OCI-LY7 (cell line): ENCODE measurements at regions not wholly inside any gene's neighbourhood (a gene's known extent, or its start where the extent isn't known, plus 50 kb on each side); places are given as distances from the start of the nearest gene placed in this dataset.

Experiments used
- BruUV-seq: library from RNA; stranded (reverse); fragments of 400-500 nt; replicated peaks from 2 replicates; lab custom pipeline; 2021; lab: Mats Ljungman, UMichigan
- CTCF ChIA-PET: fragments of 300-600 bp; sonication (Branson Sonifier 250); formaldehyde crosslinking; loops from one replicate; lab custom pipeline; 2022; ENCODE audit warnings: antibody characterized with exemption; ENCODE audit not compliant: unreplicated experiment; lab: Charles Lee
- POLR2A ChIA-PET: fragments of 300-600 bp; sonication (Branson Sonifier 250); formaldehyde crosslinking; loops from one replicate; lab custom pipeline; 2022; ENCODE audit warnings: antibody characterized with exemption; lab: Charles Lee
- DNase-seq: peaks from one replicate; pipeline ENCODE4 v3.0.0-alpha.2; 2015; ENCODE audit warnings: low spot score
- H2AFZ ChIP-seq: fragments of 200-600 bp; sonication (generic), shearing (Covaris generic); 2 replicates; pipeline ENCODE4 v1.6.1; 2014; ENCODE audit warnings: mild to moderate bottlenecking, antibody characterized with exemption, low read length, moderate library complexity
- H3K27ac ChIP-seq: fragments of 200-600 bp; sonication (generic); 2 replicates; pipeline ENCODE4 v1.5.1; 2014; ENCODE audit warnings: mixed run types, low read depth, mild to moderate bottlenecking, moderate library complexity, low read length, inconsistent platforms; ENCODE audit not compliant: poor library complexity, severe bottlenecking
- H3K36me3 ChIP-seq: fragments of 200-600 bp; sonication (generic); 2 replicates; pipeline ENCODE4 v1.6.1; 2014; ENCODE audit warnings: mild to moderate bottlenecking, antibody characterized with exemption, low read length, moderate library complexity, mixed read lengths; ENCODE audit not compliant: insufficient read depth
- H3K4me1 ChIP-seq: fragments of 200-600 bp; sonication (generic); 2 replicates; pipeline ENCODE4 v1.5.1; 2014; ENCODE audit warnings: mild to moderate bottlenecking, low read length; ENCODE audit not compliant: insufficient read depth, poor library complexity, severe bottlenecking
- H3K4me2 ChIP-seq: fragments of 200-600 bp; sonication (generic); 2 replicates; pipeline ENCODE4 v1.6.1; 2014; ENCODE audit warnings: mild to moderate bottlenecking, low read length
- H3K4me3 ChIP-seq: fragments of 200-600 bp; sonication (generic); 2 replicates; pipeline ENCODE4 v1.5.1; 2014; ENCODE audit warnings: mild to moderate bottlenecking, low read depth, low read length; ENCODE audit not compliant: poor library complexity, severe bottlenecking
- H3K79me2 ChIP-seq: fragments of 200-600 bp; sonication (generic); 2 replicates; pipeline ENCODE4 v1.6.1; 2016; ENCODE audit warnings: low read depth, mild to moderate bottlenecking, low read length, moderate library complexity, mixed read lengths; ENCODE audit not compliant: insufficient read depth
- H3K9me2 ChIP-seq: fragments of 200-600 bp; sonication (generic); 2 replicates; pipeline ENCODE4 v1.6.1; 2016; ENCODE audit warnings: mild to moderate bottlenecking, low read length, mixed read lengths; ENCODE audit not compliant: insufficient read depth
- H3K9me3 ChIP-seq: fragments of 200-600 bp; sonication (generic); 2 replicates; pipeline ENCODE4 v1.6.1; 2014; ENCODE audit warnings: mild to moderate bottlenecking, mixed run types, low read length, mixed read lengths
- H4K20me1 ChIP-seq: fragments of 200-600 bp; sonication (generic); 2 replicates; pipeline ENCODE4 v1.6.1; 2014; ENCODE audit warnings: mild to moderate bottlenecking, antibody characterized with exemption, low read length, moderate library complexity, mixed read lengths; ENCODE audit not compliant: insufficient read depth
- EZH2phosphoT487 ChIP-seq: fragments of 200-600 bp; sonication (generic); IDR thresholded peaks from 2 replicates; pipeline ENCODE4 v1.6.1; 2018; ENCODE audit warnings: low read depth, borderline replicate concordance, mild to moderate bottlenecking, mixed run types, antibody characterized with exemption, low read length, moderate library complexity, mixed read lengths
- intact Hi-C: fragments of 100-400 bp; cut with micrococcal nuclease; formaldehyde crosslinking; loops from one replicate; pipeline ENCODE4 v1.10.0; 2022; ENCODE audit not compliant: unreplicated experiment
- TF ChIP-seq, protein P1 (sequence below): fragments of 200-600 bp; sonication (generic); conservative IDR thresholded peaks from 2 replicates; pipeline ENCODE4 v1.5.1; 2014; ENCODE audit warnings: mild to moderate bottlenecking, antibody characterized with exemption, low read length, moderate library complexity, mixed read lengths

DNA sequence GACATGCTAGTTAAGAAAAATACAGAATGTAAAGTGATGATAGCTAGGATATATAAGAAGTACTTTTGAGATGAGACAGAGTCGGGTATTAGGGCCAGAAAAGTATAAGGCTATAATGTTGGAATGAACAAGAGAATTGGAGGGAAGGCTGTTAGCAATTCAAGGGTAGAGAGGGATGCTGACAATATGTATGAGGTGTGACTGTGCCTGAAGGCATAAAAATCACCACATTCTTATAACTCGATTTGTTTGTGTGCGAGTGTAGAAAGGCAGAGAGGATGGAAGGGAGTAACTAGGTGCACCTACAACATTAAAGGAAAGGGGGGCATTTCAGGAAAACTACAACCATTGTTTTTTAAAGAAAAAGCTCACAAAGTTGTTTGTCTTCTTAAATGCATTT is 86.0 kb downstream of the FAT4 start:
- ChIA-PET CTCF (no interaction called here), POLR2A (no interaction called here)
- Histone ChIP-seq H3K36me3 (no peaks in the 10 kb centered on the region), H3K4me1 (no peaks in the 10 kb centered on the region), H2AFZ (no peak overlapping the region), H3K79me2 (no peaks in the 10 kb centered on the region), H3K4me3 (no peak overlapping the region), H3K27ac (no peak overlapping the region), H3K9me3 (no peaks in the 10 kb centered on the region), H3K4me2 (no peak overlapping the region), H3K9me2 (no peaks in the 10 kb centered on the region), H4K20me1 (no peaks in the 10 kb centered on the region)
- TF ChIP-seq, protein P1, sequence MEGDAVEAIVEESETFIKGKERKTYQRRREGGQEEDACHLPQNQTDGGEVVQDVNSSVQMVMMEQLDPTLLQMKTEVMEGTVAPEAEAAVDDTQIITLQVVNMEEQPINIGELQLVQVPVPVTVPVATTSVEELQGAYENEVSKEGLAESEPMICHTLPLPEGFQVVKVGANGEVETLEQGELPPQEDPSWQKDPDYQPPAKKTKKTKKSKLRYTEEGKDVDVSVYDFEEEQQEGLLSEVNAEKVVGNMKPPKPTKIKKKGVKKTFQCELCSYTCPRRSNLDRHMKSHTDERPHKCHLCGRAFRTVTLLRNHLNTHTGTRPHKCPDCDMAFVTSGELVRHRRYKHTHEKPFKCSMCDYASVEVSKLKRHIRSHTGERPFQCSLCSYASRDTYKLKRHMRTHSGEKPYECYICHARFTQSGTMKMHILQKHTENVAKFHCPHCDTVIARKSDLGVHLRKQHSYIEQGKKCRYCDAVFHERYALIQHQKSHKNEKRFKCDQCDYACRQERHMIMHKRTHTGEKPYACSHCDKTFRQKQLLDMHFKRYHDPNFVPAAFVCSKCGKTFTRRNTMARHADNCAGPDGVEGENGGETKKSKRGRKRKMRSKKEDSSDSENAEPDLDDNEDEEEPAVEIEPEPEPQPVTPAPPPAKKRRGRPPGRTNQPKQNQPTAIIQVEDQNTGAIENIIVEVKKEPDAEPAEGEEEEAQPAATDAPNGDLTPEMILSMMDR, result no peak
- TF ChIP-seq EZH2phosphoT487, result no peak
- intact Hi-C loops, result no loop called here
- DNase-seq, result no peak
- no TSS peak for BruUV-seq

DNA sequence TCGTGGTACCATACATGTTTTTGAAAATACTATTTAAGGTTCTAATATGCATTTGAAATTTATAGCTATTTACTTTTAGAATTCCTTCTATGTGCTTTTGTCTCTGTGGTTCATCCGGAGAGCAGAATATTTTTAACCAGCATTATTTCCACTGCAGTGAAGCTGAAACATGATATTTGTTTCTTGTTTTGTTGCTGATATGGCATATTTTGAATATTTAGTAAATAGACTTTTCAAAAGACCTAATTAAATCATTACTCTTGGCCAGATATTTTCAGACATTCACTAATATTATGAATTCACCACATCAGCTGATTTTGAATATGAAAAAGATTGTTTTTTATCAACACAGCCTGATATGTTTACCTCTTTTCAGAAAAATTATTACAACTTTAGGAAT is 87.0 kb downstream of the FAT4 start:
- no peak for DNase-seq
- intact Hi-C loops, result no loop called here
- Histone ChIP-seq H3K36me3 (no peaks in the 10 kb centered on the region), H3K4me1 (no peaks in the 10 kb centered on the region), H3K9me2 (no peaks in the 10 kb centered on the region), H3K9me3 (no peaks in the 10 kb centered on the region), H3K4me3 (no peak overlapping the region), H4K20me1 (no peaks in the 10 kb centered on the region), H3K79me2 (no peaks in the 10 kb centered on the region), H3K4me2 (no peak overlapping the region), H3K27ac (no peak overlapping the region), H2AFZ (no peak overlapping the region)
- CTCF ChIA-PET, result no interaction called here
- BruUV-seq, result no TSS peak
- POLR2A ChIA-PET, result no interaction called here
- TF ChIP-seq, protein P1, result no peak
- TF ChIP-seq EZH2phosphoT487, result no peak

DNA sequence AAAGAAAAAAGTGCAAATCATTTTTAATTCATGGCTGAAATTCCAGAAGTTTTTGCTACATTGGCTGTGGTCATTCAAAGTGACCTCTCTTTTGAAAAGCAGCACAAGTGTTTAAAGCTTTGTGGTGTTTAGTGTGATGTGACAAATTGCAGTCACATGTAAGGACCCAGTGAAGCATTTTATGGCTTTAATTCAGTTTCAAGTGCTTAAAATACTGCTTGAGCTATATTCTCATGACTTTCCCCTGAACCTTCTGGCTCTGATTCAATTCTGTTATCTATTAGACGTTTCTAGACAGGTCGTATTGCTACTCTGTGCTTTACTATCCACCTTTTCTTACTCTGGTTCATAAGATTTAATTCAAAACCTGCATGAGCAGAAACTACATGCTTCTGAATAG is 105.8 kb downstream of the FAT4 start:
- H3K9me3 ChIP-seq, result no peaks in the 10 kb centered on the region
- CTCF ChIA-PET, result no interaction called here
- BruUV-seq, result no TSS peak
- TF ChIP-seq EZH2phosphoT487, result no peak
- TF ChIP-seq, protein P1, result no peak
- H2AFZ ChIP-seq, result no peak overlapping the region
- no peak overlapping the region for H3K4me3 ChIP-seq
- no peak for DNase-seq
- no peaks in the 10 kb centered on the region for H3K36me3 ChIP-seq
- H3K4me1 ChIP-seq, result no peaks in the 10 kb centered on the region
- no peaks in the 10 kb centered on the region for H3K79me2 ChIP-seq
- no peak overlapping the region for H3K4me2 ChIP-seq
- no peak overlapping the region for H3K27ac ChIP-seq
- POLR2A ChIA-PET, result no interaction called here
- no peaks in the 10 kb centered on the region for H4K20me1 ChIP-seq
- intact Hi-C loops, result no loop called here
- H3K9me2 ChIP-seq, result no peaks in the 10 kb centered on the region
